Adrenal gland (tissue), 5 donors: ENCODE measurements at regions not wholly inside any gene's neighbourhood (a gene's known extent, or its start where the extent isn't known, plus 50 kb on each side); places are given as distances from the start of the nearest gene placed in this dataset.

Experiments
- CTCF ChIP-seq, 6 experiments: fragments of 450-650 bp in 4 of 6; fragments of 200-600 bp in 2 of 6; sonication (generic) in 1 of 6; IDR thresholded peaks; 1 replicate in 5 of 6; 2 replicates in 1 of 6; pipeline versions ENCODE4 v1.5.1 to v1.8.0; 2016 to 2021; ENCODE audit warnings: antibody characterized with exemption in 6 of 6, mild to moderate bottlenecking in 2 of 6, moderate library complexity in 1 of 6
- POLR2A ChIP-seq, 2 donors: fragments of 450-650 bp; IDR thresholded peaks; one replicate each; pipeline ENCODE4 v1.6.1; 2017; ENCODE audit warnings: antibody characterized with exemption in 2 of 2, mild to moderate bottlenecking in 2 of 2, moderate library complexity in 1 of 2
- donor health status: DM: no; HTN: no; CAD: no.

GRCh38 chr3:21234933-21235332, 516.1 kb downstream of the ZNF385D start:
- TF ChIP-seq CTCF (IDR thresholded peaks at IDR 0.05) (no peak), POLR2A (IDR thresholded peaks at IDR 0.05) (no peak)
